GM18867 (cell line): ENCODE measurements at regions not wholly inside any gene's neighbourhood (a gene's known extent, or its start where the extent isn't known, plus 50 kb on each side); places are given as distances from the start of the nearest gene placed in this dataset.
A peak's percentile ranks its signal among the peaks of the same experiment; 100 is the strongest.

Source experiments
- ATAC-seq: cut with Tn5 transposase; IDR thresholded peaks from one replicate; pipeline ENCODE4 v1.9.1; 2021; ENCODE audit warnings: mild to moderate bottlenecking, moderate library complexity; ENCODE audit not compliant: unreplicated experiment

DNA sequence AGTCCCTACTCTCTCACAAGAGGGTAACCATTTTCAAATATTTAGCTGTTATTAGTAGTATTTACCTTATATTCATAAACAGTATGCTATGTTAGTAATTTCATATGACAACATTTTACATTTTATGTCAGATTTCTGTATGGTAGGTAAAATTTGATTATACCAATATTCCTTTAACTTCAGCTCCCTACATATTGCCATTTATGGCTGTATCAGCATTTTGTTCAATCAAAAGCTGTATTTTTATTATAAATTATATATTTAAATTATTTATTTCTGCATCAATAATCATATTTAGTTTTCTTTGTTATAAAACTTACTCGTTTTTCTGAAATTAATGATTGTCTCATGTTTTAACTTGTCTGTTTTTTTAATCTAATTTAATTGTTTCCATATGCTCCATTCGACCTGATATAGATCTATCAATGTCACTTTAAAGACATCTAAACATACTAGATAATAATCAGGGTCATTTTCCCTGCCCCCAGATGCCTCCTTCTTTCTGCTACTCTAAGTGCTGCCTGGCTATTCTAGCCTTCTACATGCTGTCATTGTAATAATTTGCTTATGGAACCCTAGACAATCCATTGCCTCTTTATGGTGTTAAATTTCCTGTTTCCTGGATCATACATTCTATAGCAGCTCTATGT is 1976.7 kb upstream of the ADGRL3 start:
- ATAC-seq: no peak

DNA sequence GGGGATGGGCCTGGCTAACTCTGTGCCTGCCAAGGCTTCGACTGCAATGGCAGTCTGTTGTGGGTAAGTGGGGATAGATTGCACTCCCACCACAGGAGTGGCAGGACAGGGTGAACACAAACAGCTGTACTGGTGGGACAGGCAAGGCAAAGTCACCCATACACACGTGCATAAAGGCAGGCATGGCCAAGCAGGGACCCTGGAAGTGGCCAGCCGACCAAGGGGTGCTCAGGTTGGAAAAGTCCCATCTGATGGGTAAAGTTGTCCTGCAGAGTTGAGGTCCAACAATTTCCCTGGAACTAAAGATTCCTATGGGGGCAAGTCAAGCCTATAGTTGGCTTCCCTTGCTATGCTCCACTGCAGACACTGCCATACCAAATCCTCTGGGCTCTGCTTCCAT is 1961.9 kb upstream of the ADGRL3 start:
- ATAC-seq: no peak

DNA sequence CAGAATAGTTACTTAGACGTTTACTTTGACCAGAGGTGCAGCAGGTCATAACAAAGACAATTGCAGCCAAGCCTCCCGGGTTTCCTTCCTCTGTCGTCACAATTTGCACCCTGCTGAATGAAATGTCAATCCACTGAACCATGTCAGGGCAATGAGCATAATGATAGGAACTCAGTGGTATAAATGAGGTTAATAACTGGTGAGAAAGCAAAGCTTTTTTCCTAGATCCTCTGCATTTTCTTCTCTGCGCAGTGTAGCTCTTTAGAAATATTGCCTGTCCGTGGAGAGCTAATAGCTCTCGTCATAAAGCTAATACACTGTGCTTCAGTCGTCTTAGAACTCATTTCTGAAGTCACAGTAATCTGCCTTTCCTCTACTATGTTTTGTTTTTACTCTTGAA is 1960.1 kb upstream of the ADGRL3 start:
- ATAC-seq: no peak

DNA sequence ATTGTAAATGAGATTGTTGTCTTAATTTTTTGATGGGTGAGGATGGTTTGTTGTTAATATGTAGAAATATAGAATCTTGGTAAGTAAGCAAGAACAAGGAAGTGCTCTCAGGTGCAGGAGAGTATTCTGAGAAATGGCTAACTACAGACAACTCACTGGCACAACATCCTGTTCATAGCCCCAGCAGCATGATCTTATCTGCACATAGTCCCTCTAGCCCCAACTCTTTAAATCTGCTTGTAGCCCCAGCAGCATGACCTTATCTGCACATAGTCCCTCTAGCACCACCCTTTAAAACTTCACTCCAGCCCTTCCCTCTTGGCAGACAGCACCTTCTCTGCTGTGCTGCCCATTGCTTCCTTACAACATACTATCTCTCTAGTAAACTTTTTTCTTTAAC is 1957.1 kb upstream of the ADGRL3 start:
- no peak for ATAC-seq

DNA sequence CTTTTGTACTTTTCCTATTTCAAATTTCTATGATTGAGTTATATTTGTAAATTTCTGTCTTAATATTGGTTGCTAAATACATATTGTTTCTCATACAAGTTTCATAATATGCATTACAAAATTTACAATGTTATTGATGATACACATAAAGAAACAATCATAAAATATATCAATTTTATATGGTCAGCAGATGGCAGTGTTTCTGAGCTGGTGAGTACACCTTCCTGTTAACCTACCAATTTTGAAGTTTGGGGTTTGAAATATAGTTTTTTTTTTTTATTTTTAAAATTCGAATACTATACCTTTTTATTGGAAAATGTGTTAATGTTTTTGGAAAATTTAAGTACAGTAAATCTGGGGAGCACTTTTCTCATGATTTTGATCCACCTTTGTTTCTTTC is 1953.1 kb upstream of the ADGRL3 start:
- no peak for ATAC-seq

DNA sequence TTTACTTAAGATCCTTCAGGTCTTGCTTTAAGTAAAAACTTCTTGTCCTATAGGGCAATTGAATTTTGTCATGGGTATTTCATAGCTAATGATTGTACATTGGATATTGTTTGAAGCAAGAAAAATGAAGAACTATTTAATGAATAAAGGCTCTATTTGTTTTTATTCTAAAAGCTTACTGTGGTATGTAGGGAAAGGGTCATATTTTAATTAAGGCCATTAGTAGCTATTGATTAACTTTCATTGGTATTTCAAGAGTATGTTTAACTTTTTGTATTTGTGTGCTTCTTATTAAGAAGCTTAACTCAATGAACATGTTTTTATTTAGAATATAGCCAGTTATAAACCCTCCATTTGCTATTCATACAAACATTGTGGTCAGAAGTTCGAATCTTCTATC is 1951.8 kb upstream of the ADGRL3 start:
- no peak for ATAC-seq

DNA sequence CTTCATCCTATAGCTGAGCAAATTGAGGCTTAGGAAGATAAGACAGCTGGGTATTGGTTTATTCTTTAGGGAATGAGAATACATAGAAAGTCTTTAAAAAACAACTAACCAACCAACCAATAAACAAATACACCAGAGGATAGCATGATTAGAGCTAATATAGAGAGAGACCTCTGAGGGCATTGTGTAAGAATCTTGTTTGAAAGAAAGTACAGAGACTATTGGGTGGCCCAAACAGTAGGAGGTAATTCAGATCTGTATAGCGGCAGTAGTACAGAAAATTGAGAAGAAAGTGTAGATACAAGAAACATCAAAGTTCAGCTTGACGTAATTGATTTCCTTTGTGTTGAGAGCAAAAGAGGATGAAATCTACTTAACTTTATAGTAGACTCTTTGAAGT is 1951.0 kb upstream of the ADGRL3 start:
- ATAC-seq: no peak

DNA sequence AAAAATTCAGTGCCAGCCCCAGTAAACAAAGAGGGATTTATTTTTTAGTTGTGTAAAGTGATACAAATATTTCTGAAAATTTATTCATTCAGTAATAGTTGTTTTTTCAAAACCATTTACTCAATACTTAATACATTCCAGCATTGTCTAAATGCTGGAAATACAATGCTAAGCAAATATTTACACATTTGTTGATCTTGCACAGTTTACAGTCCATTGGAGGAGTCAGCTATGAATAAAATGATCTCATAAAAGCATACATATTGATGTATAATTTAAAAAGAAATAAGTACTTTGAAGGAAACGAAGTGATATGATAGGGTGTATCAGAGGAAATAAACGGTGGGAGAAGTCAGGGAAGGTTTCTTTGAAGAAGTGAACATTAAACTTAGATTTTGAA is 1942.1 kb upstream of the ADGRL3 start:
- no peak for ATAC-seq

DNA sequence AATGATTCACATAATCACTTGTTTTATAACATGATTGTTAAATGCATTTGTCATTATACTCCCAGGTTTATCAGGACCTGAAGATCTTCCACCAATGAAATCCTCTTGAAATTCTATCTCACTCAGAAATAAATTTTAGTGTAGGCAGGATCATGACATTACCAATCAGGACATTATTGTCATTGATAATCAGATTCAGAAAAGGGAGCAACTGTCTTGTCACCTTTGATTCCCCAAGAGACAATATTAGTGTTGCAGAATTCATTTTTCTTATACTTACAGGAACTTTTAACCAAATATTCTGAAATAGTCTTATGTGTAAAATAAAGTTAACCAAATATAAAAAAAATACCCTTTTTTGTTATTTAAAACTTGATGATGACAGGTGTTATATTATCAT is 1892.5 kb upstream of the ADGRL3 start:
- ATAC-seq: no peak

DNA sequence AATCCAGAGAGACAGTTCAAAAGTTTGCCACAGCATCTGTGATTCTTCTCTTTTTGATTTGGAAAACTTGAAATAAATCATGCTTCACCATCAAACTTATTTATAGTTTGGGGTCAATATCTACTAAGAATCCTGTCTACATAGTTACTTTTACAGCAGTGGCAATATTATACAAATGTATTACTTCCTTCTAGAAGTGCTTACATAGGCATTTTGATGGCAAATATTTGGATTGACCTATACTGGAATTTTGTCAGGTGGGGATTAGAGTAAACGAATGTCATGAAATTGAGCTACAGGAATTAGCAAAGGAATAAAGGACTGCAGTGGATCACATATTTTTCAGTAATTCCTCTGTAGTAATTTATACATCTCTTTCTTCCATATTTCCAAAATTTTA is 1885.5 kb upstream of the ADGRL3 start:
- ATAC-seq: no peak

DNA sequence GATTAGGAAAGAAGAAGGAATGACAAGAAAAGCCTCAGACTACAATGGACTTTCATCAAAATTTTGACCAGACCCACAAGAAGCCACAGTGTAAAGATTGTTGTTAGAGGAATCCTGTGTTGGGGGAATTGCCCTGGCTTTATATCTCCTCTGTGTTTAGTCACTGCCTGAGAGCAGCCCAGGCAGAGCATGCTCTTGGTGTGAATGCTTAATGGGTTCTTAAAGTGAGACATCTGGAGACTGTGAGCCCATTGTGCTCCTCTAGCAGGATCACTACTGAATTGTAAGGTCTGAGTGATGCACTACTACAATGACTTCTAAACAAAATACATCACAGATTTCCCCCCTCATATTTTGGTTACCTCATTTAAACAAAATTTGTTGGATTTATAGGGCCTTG is 1860.5 kb upstream of the ADGRL3 start:
- no peak for ATAC-seq

DNA sequence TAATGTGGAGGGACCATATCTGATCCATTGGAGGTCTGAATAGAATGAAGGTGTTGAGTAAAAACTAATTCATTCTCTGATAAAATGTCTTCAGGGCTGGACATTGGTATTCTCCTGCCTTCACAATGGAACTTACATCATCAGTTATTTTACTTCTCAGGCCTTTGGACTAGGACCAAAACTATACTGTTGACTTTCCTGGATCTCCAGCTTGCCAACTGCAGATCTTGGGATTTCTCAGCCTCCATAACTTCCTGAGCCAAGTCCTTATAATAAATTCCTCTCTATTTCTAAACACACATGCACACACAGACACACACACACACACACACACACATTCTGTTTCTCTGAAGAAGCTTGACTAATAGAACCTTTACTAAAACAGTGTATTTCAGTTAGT is 1858.6 kb upstream of the ADGRL3 start:
- no peak for ATAC-seq

DNA sequence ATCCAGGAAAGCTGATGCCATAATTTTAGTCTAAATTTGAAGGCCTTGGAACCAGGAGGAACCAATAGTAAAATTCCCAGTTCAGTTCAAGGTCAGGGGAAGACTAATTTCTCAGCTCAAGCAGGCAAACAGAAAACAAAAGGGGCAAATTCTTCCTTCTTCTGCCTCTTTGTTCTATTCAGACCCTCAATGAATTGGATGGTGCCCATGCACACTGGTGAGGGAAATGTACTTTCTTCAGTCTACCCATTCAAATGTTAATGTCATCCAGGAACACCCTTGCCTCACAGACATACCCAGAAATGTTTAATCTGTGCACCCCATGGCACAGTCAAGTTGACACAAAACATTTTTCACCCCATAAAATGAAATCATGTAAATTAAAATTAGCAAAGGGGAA is 1851.2 kb upstream of the ADGRL3 start:
- ATAC-seq: no peak

DNA sequence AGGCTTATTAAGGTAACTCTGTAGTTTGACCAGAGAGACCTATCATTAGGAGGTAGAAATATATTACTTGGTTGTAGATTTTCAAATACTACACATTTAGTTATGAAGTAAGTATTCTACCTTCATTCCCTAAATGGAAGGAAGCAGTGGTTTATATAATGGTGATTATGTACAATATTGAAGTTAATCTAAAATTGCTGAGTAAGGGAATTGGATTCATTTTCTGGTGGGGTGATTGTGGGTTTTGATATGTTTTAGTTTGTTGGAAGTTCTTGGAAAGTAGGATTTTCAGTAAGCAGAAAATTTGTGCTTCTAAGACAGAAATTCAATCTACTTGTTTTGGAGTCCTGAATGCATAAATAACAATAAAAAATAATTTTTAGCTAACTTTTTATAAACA is 1830.9 kb upstream of the ADGRL3 start:
- ATAC-seq: no peak

DNA sequence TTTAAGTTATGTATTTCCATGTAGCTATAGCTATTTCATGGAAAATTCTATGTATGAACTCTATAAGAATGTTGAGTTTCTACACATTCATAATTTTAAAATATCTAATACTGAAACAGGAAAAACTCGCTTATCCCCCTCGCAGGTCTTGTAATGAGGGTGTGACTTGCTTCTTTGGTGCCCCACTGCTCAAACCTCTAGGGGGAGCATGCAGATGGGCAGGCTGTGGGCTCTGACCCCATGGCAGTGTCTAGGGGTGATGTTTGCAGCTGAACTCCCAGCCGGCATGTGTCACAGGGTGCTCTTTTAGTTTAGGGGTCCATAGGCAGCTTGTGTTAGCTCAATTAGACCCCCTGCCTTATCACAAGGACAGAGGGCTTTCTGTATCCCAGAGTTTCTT is 1825.7 kb upstream of the ADGRL3 start:
- no peak for ATAC-seq

DNA sequence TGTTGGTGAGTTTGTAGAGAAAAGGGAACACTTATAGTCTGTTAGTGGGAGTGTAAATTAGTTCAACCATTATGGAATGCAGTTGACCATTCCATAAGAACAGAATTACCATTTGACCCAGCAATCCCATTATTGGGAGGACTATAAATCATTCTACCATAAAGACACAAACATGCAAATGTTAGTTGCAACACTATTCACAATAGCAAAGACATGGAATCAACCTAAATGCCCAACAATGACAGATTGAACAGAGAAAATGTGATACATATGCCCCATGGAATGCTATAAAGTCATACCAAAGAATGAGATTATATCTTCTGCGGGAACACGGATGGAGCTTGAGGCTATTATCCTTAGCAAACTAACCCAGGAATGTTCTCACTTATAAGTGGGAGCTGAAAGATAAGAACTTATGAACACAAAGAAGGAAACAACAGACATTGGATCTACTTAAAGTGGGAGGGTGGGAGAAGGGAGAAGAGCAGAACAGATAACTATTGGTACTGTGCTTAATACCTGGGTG is 1819.2 kb upstream of the ADGRL3 start:
- no peak for ATAC-seq

DNA sequence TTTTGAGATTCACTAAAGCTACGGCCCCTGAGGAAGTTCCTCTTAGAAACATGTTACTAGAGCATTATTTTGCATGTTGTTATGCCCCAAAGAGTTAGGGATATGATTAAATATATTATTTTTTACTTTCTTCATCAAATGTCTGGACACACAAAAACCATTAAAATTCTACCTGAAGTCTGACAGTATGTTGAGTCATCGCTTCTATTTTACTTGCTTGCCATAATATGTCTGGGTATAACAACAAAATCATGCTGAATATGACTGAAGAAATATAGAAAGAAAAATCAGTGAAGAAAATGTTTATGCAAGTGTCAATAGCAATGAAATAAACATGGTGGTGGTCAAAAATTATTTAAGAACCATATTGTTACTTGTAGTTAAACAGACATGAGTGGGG is 1818.5 kb upstream of the ADGRL3 start:
- no peak for ATAC-seq

DNA sequence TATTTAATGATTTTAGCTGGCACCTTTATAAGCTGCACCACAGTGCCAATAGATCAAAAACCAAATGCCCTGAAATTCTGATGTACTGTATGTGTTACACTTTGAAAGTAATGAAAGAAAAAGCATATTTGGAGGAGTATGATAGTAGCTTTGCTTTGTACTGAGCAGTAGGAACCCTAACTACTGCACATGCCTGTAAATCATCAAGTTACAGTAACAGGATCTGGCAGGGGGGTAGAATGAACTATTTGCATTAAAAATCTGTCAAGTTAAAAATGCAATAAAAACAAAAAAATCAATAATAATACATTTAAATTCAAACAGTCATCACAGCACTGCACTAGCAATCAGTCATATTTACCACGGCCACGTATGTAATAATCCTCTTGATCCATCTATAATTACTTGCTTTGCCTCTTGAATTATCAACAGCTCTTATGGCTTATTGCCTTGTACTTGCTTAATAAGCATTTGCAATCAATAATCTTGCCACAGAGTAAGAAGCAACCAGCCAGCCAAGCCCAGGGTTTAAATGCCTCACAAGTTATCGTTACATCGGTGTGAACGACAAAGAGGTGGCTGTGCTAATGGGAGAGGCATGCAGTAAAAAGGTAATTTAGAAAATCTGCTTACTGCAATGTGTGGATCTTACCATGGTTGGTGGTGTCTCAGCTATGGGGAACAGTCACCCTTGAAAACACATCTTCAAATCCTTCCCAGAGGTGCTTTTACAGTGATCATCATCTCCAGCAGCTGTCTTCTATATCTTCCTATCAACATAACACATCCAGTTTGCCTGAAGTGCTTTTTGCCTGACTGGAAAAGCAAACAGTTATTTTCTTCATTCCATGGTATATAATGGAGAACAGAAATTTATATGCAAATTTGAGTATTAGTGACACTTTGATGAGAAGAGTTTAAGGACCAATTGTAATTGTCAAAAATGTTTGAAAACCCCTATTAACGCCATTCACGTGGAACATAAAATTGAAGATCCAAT is 1812.1 kb upstream of the ADGRL3 start:
- ATAC-seq: no peak

DNA sequence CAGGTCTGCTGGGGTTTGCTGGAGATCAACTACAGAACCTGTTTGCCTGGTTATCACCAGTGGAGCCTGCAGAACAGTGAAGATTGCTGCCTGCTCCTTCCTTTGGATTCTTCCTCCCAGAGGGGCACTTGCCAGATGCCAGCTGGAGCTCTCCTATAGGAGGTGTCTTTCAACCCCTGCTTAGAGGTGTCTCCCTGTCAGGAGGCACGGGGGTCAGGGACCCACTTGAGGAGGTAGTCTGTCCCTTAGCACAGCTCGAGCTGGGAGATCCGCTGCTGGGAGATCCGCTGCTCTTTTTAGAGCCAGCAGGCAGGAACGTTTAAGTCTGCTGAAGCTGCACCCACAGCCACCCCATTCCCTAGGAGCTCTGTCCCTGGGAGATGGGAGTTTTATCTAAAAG is 1806.3 kb upstream of the ADGRL3 start:
- no peak for ATAC-seq

DNA sequence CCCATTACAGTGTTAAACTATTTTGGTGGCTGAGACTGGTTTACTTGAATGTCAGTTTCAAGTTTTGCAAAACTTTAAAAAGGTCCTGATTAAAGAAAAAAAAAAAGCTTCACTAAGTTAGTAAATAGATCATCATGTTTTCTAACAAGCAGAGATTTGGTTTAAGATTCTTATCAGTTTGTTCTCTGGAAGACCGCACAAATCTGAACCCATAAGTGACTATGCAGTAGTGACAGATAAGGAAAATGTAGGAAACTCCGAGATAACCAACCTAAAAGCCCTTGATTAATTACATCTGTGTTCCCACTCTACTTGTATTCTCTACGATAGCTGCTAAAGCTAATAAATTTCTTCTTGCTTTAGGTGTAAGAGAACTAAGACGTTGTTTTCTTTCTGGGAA is 1799.8 kb upstream of the ADGRL3 start:
- ATAC-seq: no peak

DNA sequence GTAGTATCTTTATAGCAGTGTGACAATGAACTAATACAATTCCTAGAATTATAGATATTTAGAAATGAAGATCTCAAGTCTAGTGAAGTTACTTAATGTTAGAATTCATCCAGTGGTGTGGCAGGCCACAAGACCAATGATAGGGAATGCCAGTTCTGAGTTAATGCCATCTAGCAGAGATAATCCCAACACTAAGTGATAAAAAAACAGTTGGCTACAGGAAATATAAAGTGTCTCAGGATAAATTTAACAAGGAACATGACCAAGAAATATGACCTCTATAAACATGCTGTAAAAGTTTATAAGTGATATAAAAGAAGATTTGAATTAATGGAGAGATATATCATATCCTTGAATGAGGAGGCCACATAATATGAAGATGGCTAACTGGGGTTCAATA is 1790.5 kb upstream of the ADGRL3 start:
- ATAC-seq: no peak

DNA sequence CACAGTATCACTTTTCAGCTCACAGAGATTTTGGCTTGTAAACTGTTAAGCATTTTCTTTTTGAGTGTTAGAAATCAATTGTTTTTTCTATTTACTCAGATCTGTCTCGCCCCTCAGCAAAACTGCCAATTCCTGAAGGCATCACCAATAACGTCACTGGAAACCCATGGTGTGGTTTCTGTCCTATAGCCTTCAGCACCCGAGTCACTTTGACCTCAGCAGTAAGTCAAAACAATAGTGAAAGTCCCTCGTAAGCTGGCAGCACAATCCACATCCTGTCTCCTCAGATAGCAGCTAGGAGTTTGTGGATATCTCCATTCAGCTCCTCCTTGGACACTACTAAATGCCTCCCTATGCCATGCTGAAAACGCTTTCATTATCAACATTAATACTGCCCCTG is 1787.4 kb upstream of the ADGRL3 start:
- ATAC-seq: peak; percentile 87
